ENCODE measurements at regions not wholly inside any gene's neighbourhood (a gene's known extent, or its start where the extent isn't known, plus 50 kb on each side); places are given as distances from the start of the nearest gene placed in this dataset.

DNA sequence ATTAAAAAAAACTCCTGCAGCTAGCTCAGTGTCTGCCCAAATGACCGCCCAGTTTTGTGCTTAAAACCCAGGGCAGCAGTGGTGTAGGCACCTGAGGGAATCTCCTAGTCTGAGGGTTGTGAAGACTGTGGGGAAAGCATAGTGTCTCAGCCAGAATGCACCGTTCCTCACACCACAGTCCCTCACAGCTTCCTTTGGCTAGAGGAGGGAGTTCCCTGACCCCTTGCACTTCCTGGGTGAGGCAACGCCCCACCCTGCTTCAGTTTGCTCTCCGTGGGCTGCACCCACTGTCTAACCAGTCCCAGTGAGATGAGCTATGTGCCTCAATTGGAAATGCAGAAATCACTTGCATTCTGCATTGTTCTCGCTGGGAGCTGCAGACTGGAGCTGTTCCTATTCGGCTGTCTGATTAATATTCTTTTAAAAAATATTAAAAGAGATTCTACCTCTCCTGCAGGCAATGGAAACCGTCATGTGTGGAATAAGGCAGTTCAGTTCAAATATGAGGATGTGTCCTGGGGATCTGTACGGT lies 645.7 kb downstream of the FGF9 start:
- TF ChIP-seq POLR2AphosphoS5 (IDR thresholded peaks at IDR 0.05; ENCODE audit: low read depth, low read length): no peak
- no peak for TF ChIP-seq TAF1 (IDR thresholded peaks at IDR 0.05; ENCODE audit: borderline replicate concordance, insufficient read depth, low read length)
- no peak for TF ChIP-seq REST (IDR thresholded peaks at IDR 0.05; ENCODE audit: insufficient read depth in 1 of 2, low read depth in 2 of 2, low read length in 2 of 2)
- TF ChIP-seq SIN3A (IDR thresholded peaks at IDR 0.05; ENCODE audit: borderline replicate concordance, insufficient read depth, low read length): no peak
- no peak for TF ChIP-seq FOXP2 (optimal IDR thresholded peaks at IDR 0.05; ENCODE audit: borderline replicate concordance, extremely low read depth, extremely low read length, insufficient read depth)

- TF ChIP-seq FOXP2 (optimal IDR thresholded peaks at IDR 0.05; ENCODE audit: borderline replicate concordance, extremely low read depth, extremely low read length, insufficient read depth) (no peak), REST (IDR thresholded peaks at IDR 0.05; ENCODE audit: insufficient read depth in 1 of 2, low read depth in 2 of 2, low read length in 2 of 2) (no peak), SIN3A (IDR thresholded peaks at IDR 0.05; ENCODE audit: borderline replicate concordance, insufficient read depth, low read length) (no peak), POLR2AphosphoS5 (IDR thresholded peaks at IDR 0.05; ENCODE audit: low read depth, low read length) (no peak), TAF1 (IDR thresholded peaks at IDR 0.05; ENCODE audit: borderline replicate concordance, insufficient read depth, low read length) (no peak)
Measured at GRCh38 chr13:22320991-22321390, 650.1 kb downstream of the FGF9 start.

- TF ChIP-seq POLR2AphosphoS5 (IDR thresholded peaks at IDR 0.05; ENCODE audit: low read depth, low read length) (no peak), REST (IDR thresholded peaks at IDR 0.05; ENCODE audit: insufficient read depth in 1 of 2, low read depth in 2 of 2, low read length in 2 of 2) (no peak), TAF1 (IDR thresholded peaks at IDR 0.05; ENCODE audit: borderline replicate concordance, insufficient read depth, low read length) (no peak), SIN3A (IDR thresholded peaks at IDR 0.05; ENCODE audit: borderline replicate concordance, insufficient read depth, low read length) (no peak), FOXP2 (optimal IDR thresholded peaks at IDR 0.05; ENCODE audit: borderline replicate concordance, extremely low read depth, extremely low read length, insufficient read depth) (no peak)
Measured at GRCh38 chr13:22325761-22326160, 654.9 kb downstream of the FGF9 start.

GRCh38 chr13:22332416-22332815 lies 661.5 kb downstream of the FGF9 start:
- no peak for TF ChIP-seq TAF1 (IDR thresholded peaks at IDR 0.05; ENCODE audit: borderline replicate concordance, insufficient read depth, low read length)
- TF ChIP-seq REST (IDR thresholded peaks at IDR 0.05; ENCODE audit: insufficient read depth in 1 of 2, low read depth in 2 of 2, low read length in 2 of 2): no peak
- TF ChIP-seq POLR2AphosphoS5 (IDR thresholded peaks at IDR 0.05; ENCODE audit: low read depth, low read length): no peak
- TF ChIP-seq SIN3A (IDR thresholded peaks at IDR 0.05; ENCODE audit: borderline replicate concordance, insufficient read depth, low read length): no peak
- TF ChIP-seq FOXP2 (optimal IDR thresholded peaks at IDR 0.05; ENCODE audit: borderline replicate concordance, extremely low read depth, extremely low read length, insufficient read depth): no peak

GRCh38 chr13:22336460-22336859 lies 665.6 kb downstream of the FGF9 start:
- no peak for TF ChIP-seq TAF1 (IDR thresholded peaks at IDR 0.05; ENCODE audit: borderline replicate concordance, insufficient read depth, low read length)
- no peak for TF ChIP-seq REST (IDR thresholded peaks at IDR 0.05; ENCODE audit: insufficient read depth in 1 of 2, low read depth in 2 of 2, low read length in 2 of 2)
- no peak for TF ChIP-seq SIN3A (IDR thresholded peaks at IDR 0.05; ENCODE audit: borderline replicate concordance, insufficient read depth, low read length)
- TF ChIP-seq FOXP2 (optimal IDR thresholded peaks at IDR 0.05; ENCODE audit: borderline replicate concordance, extremely low read depth, extremely low read length, insufficient read depth): no peak
- no peak for TF ChIP-seq POLR2AphosphoS5 (IDR thresholded peaks at IDR 0.05; ENCODE audit: low read depth, low read length)
